ENCODE measurements at regions not wholly inside any gene's neighbourhood (a gene's known extent, or its start where the extent isn't known, plus 50 kb on each side); places are given as distances from the start of the nearest gene placed in this dataset.

DNA sequence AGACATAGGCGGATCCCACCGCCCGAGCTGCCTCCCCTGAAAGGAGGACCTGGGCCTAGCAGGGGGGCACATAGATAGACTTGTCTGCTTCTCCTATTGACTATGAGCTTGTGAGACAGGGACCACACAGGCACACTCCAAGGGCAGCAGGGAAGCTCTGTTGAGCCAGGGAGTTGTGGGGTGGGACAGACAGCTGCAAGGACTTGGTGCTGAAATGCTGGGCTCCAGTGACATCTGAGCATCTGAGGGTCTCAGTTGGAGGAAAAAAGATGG lies 53.4 kb upstream of the ANO1 start:
- no peaks in the 10 kb centered on the region for H3K36me3 ChIP-seq (ENCODE audit: control insufficient read depth, insufficient read depth, low read length)
- no peak overlapping the region for H3K4me3 ChIP-seq (ENCODE audit: low read depth, low read length)
- no peak overlapping the region for H3K27ac ChIP-seq (ENCODE audit: low read depth, low read length)
- no peaks in the 10 kb centered on the region for H3K27me3 ChIP-seq (ENCODE audit: control insufficient read depth, insufficient read depth, low read length)
- H3K9ac ChIP-seq (ENCODE audit: low read length) = no peak overlapping the region
- H3K9me3 ChIP-seq (ENCODE audit: control insufficient read depth, insufficient read depth, low read depth, low read length) = peaks cover 11% of the 10 kb centered on the region; the same call in 1 of the 2 replicates
- H3K4me1 ChIP-seq (ENCODE audit: control insufficient read depth, insufficient read depth, low read length) = peaks cover 6% of the 10 kb centered on the region; the same call in 1 of the 2 replicates

DNA sequence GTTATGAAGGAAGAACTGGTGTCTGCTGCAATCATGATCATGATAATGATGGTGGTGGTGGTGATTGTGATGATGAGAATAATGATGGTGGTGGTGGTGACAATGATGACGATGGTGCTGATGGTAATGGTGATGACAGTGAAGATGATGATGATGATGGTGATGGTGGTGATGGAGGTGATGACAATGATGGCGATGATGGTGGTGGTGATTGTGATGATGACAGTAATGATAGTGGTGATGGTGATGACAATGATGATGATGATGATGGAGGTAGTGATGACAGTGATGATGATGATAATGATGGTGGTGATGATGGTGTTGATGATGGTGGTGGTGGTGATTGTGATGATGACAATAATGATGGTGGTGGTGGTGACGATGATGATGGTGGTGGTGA lies 52.8 kb upstream of the ANO1 start:
- peaks cover 11% of the 10 kb centered on the region; the same call in 1 of the 2 replicates for H3K9me3 ChIP-seq (ENCODE audit: control insufficient read depth, insufficient read depth, low read depth, low read length)
- no peak overlapping the region for H3K27ac ChIP-seq (ENCODE audit: low read depth, low read length)
- H3K36me3 ChIP-seq (ENCODE audit: control insufficient read depth, insufficient read depth, low read length) = no peaks in the 10 kb centered on the region
- no peaks in the 10 kb centered on the region for H3K27me3 ChIP-seq (ENCODE audit: control insufficient read depth, insufficient read depth, low read length)
- H3K4me3 ChIP-seq (ENCODE audit: low read depth, low read length) = no peak overlapping the region
- H3K4me1 ChIP-seq (ENCODE audit: control insufficient read depth, insufficient read depth, low read length) = peaks cover 6% of the 10 kb centered on the region; the same call in 1 of the 2 replicates
- H3K9ac ChIP-seq (ENCODE audit: low read length) = no peak overlapping the region

GRCh38 chr11:70026012-70026411 lies 52.1 kb upstream of the ANO1 start:
- no peaks in the 10 kb centered on the region for H3K27me3 ChIP-seq (ENCODE audit: control insufficient read depth, insufficient read depth, low read length)
- H3K36me3 ChIP-seq (ENCODE audit: control insufficient read depth, insufficient read depth, low read length) = no peaks in the 10 kb centered on the region
- H3K9ac ChIP-seq (ENCODE audit: low read length) = no peak overlapping the region
- peaks cover 11% of the 10 kb centered on the region; the same call in 1 of the 2 replicates for H3K9me3 ChIP-seq (ENCODE audit: control insufficient read depth, insufficient read depth, low read depth, low read length)
- peaks cover 6% of the 10 kb centered on the region; the same call in 1 of the 2 replicates for H3K4me1 ChIP-seq (ENCODE audit: control insufficient read depth, insufficient read depth, low read length)
- no peak overlapping the region for H3K27ac ChIP-seq (ENCODE audit: low read depth, low read length)
- no peak overlapping the region for H3K4me3 ChIP-seq (ENCODE audit: low read depth, low read length)

DNA sequence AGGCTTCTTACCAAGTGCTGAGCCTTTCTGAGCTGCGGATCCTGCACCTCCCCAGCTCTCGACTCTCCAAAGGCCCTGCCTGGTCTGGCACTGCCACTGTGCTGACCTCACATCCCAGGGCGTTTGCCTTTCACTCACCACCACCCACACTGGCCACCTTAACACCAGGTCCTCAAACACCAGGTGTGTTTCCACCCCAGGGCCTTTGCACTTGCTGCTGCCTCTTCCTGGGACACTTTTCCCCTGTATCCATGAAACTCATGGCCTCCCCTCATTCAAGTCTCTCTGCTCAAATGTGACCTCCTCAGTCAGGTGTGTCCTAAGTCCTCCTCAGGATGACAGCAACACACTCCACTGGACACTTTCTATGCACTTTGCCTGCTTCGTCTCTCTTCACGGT lies 51.4 kb upstream of the ANO1 start:
- H3K4me1 ChIP-seq (ENCODE audit: control insufficient read depth, insufficient read depth, low read length) = peaks cover 6% of the 10 kb centered on the region; the same call in 1 of the 2 replicates
- no peak overlapping the region for H3K4me3 ChIP-seq (ENCODE audit: low read depth, low read length)
- no peaks in the 10 kb centered on the region for H3K36me3 ChIP-seq (ENCODE audit: control insufficient read depth, insufficient read depth, low read length)
- no peak overlapping the region for H3K27ac ChIP-seq (ENCODE audit: low read depth, low read length)
- H3K9ac ChIP-seq (ENCODE audit: low read length) = no peak overlapping the region
- H3K27me3 ChIP-seq (ENCODE audit: control insufficient read depth, insufficient read depth, low read length) = no peaks in the 10 kb centered on the region
- H3K9me3 ChIP-seq (ENCODE audit: control insufficient read depth, insufficient read depth, low read depth, low read length) = peaks cover 11% of the 10 kb centered on the region; the same call in 1 of the 2 replicates

GRCh38 chr11:70027451-70027850 lies 50.7 kb upstream of the ANO1 start:
- H3K27ac ChIP-seq (ENCODE audit: low read depth, low read length) = no peak overlapping the region
- peaks cover 11% of the 10 kb centered on the region; the same call in 1 of the 2 replicates for H3K9me3 ChIP-seq (ENCODE audit: control insufficient read depth, insufficient read depth, low read depth, low read length)
- no peaks in the 10 kb centered on the region for H3K27me3 ChIP-seq (ENCODE audit: control insufficient read depth, insufficient read depth, low read length)
- no peaks in the 10 kb centered on the region for H3K36me3 ChIP-seq (ENCODE audit: control insufficient read depth, insufficient read depth, low read length)
- H3K4me3 ChIP-seq (ENCODE audit: low read depth, low read length) = no peak overlapping the region
- H3K4me1 ChIP-seq (ENCODE audit: control insufficient read depth, insufficient read depth, low read length) = peaks cover 6% of the 10 kb centered on the region; the same call in 1 of the 2 replicates
- no peak overlapping the region for H3K9ac ChIP-seq (ENCODE audit: low read length)

DNA sequence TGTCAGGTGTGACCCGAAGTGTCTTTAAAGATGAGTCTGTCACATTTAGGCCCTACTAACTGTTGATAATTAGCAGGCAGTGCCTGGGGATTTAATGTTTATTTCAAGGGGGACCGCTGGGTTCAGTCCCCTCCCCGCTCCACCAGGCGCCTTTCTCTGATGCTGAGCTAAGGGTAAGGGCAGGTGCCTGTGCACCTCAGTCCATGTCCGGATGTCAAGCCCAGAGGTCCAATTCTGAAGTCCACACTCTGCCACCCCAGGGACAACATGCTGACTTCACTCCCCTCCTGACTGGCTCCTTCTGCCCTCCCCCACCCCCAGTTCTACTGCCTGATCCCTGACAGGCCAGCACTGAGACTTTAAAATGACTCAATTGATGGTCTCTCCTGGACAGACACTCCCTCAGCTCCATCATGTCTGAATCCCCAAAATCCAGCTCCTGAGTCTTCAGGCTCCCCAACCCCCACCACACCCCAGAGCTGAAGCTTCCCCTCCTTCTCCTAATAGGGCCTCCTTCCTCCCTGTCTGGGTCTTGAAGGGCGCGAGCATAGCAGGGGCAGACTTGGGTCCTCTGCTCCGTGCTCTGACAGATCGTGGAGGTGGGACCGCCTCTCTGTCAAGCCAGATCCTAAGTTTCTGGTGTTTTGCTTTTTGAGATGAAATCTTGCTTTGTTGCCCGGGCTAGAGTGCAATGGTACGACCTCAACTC lies 49.8 kb upstream of the ANO1 start:
- Histone ChIP-seq H3K9me3 (ENCODE audit: control insufficient read depth, insufficient read depth, low read depth, low read length) (peaks cover 11% of the 10 kb centered on the region; the same call in 1 of the 2 replicates), H3K4me1 (ENCODE audit: control insufficient read depth, insufficient read depth, low read length) (peaks cover 6% of the 10 kb centered on the region; the same call in 1 of the 2 replicates), H3K36me3 (ENCODE audit: control insufficient read depth, insufficient read depth, low read length) (no peaks in the 10 kb centered on the region), H3K27me3 (ENCODE audit: control insufficient read depth, insufficient read depth, low read length) (peaks cover 4% of the 10 kb centered on the region; the same call in 1 of the 2 replicates), H3K27ac (ENCODE audit: low read depth, low read length) (no peak overlapping the region), H3K4me3 (ENCODE audit: low read depth, low read length) (no peak overlapping the region), H3K9ac (ENCODE audit: low read length) (no peak overlapping the region)
